GM23338 (cell line): ENCODE measurements at regions not wholly inside any gene's neighbourhood (a gene's known extent, or its start where the extent isn't known, plus 50 kb on each side); places are given as distances from the start of the nearest gene placed in this dataset.

Experiments
- ATAC-seq: fragments of 200-7000 bp; cut with Tn5 transposase; 3 replicates; pipeline ENCODE4 v1.9.1; 2020
- DNase-seq: peaks from one replicate; pipeline ENCODE4 v3.0.0-alpha.2; 2015; ENCODE audit warnings: low spot score
- H2AFZ ChIP-seq: fragments of 200-600 bp; sonication (generic); 2 replicates; pipeline ENCODE4 v1.8.0; 2016; ENCODE audit warnings: antibody characterized with exemption, mild to moderate bottlenecking, moderate library complexity
- H3F3A ChIP-seq: fragments of 200-600 bp; sonication (generic); replicated peaks from 2 replicates; pipeline ENCODE4 v1.8.0; 2017; ENCODE audit warnings: antibody characterized with exemption, mixed run types, low read depth
- H3K27ac ChIP-seq: fragments of 200-600 bp; sonication (generic); 2 replicates; pipeline ENCODE4 v1.6.1; 2016; ENCODE audit warnings: low read depth
- H3K27me3 ChIP-seq: fragments of 200-600 bp; sonication (generic); 2 replicates; pipeline ENCODE4 v1.8.0; 2016; ENCODE audit warnings: mild to moderate bottlenecking, mixed run types, moderate library complexity; ENCODE audit not compliant: insufficient read depth
- H3K36me3 ChIP-seq: fragments of 200-600 bp; sonication (generic); 2 replicates; pipeline ENCODE4 v1.8.0; 2016; ENCODE audit warnings: mild to moderate bottlenecking; ENCODE audit not compliant: insufficient read depth
- H3K4me1 ChIP-seq: fragments of 200-600 bp; sonication (generic); 2 replicates; pipeline ENCODE4 v1.8.0; 2016; ENCODE audit warnings: mild to moderate bottlenecking, moderate library complexity; ENCODE audit not compliant: insufficient read depth
- H3K4me2 ChIP-seq: fragments of 200-600 bp; sonication (generic); 2 replicates; pipeline ENCODE4 v1.7.1; 2017; ENCODE audit warnings: mixed run types
- H3K4me3 ChIP-seq: fragments of 200-600 bp; sonication (generic); 2 replicates; pipeline ENCODE4 v1.6.1; 2016; ENCODE audit warnings: mixed run types
- H3K79me2 ChIP-seq: fragments of 200-600 bp; sonication (generic); replicated peaks from 2 replicates; pipeline ENCODE4 v1.8.0; 2017; ENCODE audit warnings: mild to moderate bottlenecking; ENCODE audit not compliant: insufficient read depth
- H3K9me2 ChIP-seq: fragments of 200-600 bp; sonication (generic); 2 replicates; pipeline ENCODE4 v1.8.0; 2017; ENCODE audit not compliant: insufficient read depth
- H4K20me1 ChIP-seq: fragments of 200-600 bp; sonication (generic); replicated peaks from 2 replicates; pipeline ENCODE4 v1.8.0; 2017; ENCODE audit warnings: mild to moderate bottlenecking; ENCODE audit not compliant: insufficient read depth
- H3K27ac Mint-ChIP-seq: 2 replicates; pipeline ENCODE4 v1.8.0; 2020; ENCODE audit warnings: inconsistent platforms, mild to moderate bottlenecking, moderate library complexity, mixed read lengths
- H3K27me3 Mint-ChIP-seq: 3 replicates; pipeline ENCODE4 v1.8.0; 2022; ENCODE audit warnings: low read depth, mild to moderate bottlenecking, moderate library complexity, mixed read lengths, inconsistent platforms; ENCODE audit not compliant: insufficient read depth, poor library complexity
- H3K36me3 Mint-ChIP-seq: 3 replicates; pipeline ENCODE4 v1.8.0; 2021; ENCODE audit warnings: low read depth, mild to moderate bottlenecking, inconsistent platforms, moderate library complexity, mixed read lengths
- H3K4me1 Mint-ChIP-seq: 3 replicates; pipeline ENCODE4 v1.8.0; 2020; ENCODE audit warnings: mild to moderate bottlenecking, inconsistent platforms, mixed read lengths
- H3K4me3 Mint-ChIP-seq: 3 replicates; pipeline ENCODE4 v1.8.0; 2021; ENCODE audit warnings: moderate library complexity, mild to moderate bottlenecking, inconsistent platforms, mixed read lengths
- H3K9me3 Mint-ChIP-seq: 3 replicates; pipeline ENCODE4 v1.8.0; 2020; ENCODE audit warnings: moderate library complexity, mild to moderate bottlenecking, inconsistent platforms, mixed read lengths
- CREB1 ChIP-seq: fragments of 250-450 bp; sonication (Bioruptor Pico); IDR thresholded peaks from 2 replicates; pipeline ENCODE4 v1.5.0; 2020; ENCODE audit warnings: low read depth, mild to moderate bottlenecking, moderate library complexity
- EZH2 ChIP-seq: fragments of 200-600 bp; sonication (generic); IDR thresholded peaks from one replicate; pipeline ENCODE4 v1.8.0; 2017; ENCODE audit warnings: antibody characterized with exemption, mild to moderate bottlenecking, low read depth; ENCODE audit not compliant: unreplicated experiment
- EZH2phosphoT487 ChIP-seq: fragments of 200-600 bp; sonication (generic); IDR thresholded peaks from one replicate; pipeline ENCODE4 v1.8.1; 2018; ENCODE audit warnings: antibody characterized with exemption; ENCODE audit not compliant: unreplicated experiment
- JUNB ChIP-seq: IDR thresholded peaks from one replicate; pipeline ENCODE4 v1.6.1; 2016; ENCODE audit warnings: antibody characterized with exemption; ENCODE audit not compliant: unreplicated experiment
- NANOG ChIP-seq: IDR thresholded peaks from 2 replicates; pipeline ENCODE4 v1.6.1; 2016; ENCODE audit warnings: antibody characterized with exemption, borderline replicate concordance
- POLR2AphosphoS5 ChIP-seq: IDR thresholded peaks from 2 replicates; pipeline ENCODE4 v1.6.1; 2016; ENCODE audit warnings: antibody characterized with exemption, low read depth
- STAT1 ChIP-seq: IDR thresholded peaks from one replicate; pipeline ENCODE4 v1.6.1; 2016; ENCODE audit warnings: antibody characterized with exemption; ENCODE audit not compliant: unreplicated experiment
- ZNF114 ChIP-seq: fragments of 250-450 bp; sonication (Bioruptor Pico); IDR thresholded peaks from 2 replicates; pipeline ENCODE4 v1.5.0; 2020; ENCODE audit warnings: mild to moderate bottlenecking, moderate library complexity
- ZNF331 ChIP-seq: fragments of 250-450 bp; sonication (Bioruptor Pico); IDR thresholded peaks from 2 replicates; pipeline ENCODE4 v1.5.0; 2020; ENCODE audit warnings: low read depth, mild to moderate bottlenecking, moderate library complexity
- ZNF462 ChIP-seq: fragments of 250-450 bp; sonication (Bioruptor Pico); IDR thresholded peaks from 2 replicates; pipeline ENCODE4 v1.5.0; 2020; ENCODE audit warnings: mild to moderate bottlenecking, moderate library complexity
- TF ChIP-seq, protein P1 (sequence below): IDR thresholded peaks from one replicate; pipeline ENCODE4 v1.6.1; 2018; ENCODE audit warnings: antibody characterized with exemption; ENCODE audit not compliant: unreplicated experiment
- TF ChIP-seq, protein P2 (sequence below), 2 experiments: fragments of 200-600 bp in 1 of 2; sonication (generic) in 1 of 2; conservative IDR thresholded peaks; 2 replicates each; pipeline versions ENCODE4 v1.5.1 to v1.6.1; 2016 to 2017; ENCODE audit warnings: antibody characterized with exemption in 2 of 2, low read depth in 2 of 2, mild to moderate bottlenecking in 2 of 2, moderate library complexity in 1 of 2
- TF ChIP-seq, protein P3 (sequence below): IDR thresholded peaks from 2 replicates; pipeline ENCODE4 v1.6.1; 2016; ENCODE audit warnings: antibody characterized with exemption

DNA sequence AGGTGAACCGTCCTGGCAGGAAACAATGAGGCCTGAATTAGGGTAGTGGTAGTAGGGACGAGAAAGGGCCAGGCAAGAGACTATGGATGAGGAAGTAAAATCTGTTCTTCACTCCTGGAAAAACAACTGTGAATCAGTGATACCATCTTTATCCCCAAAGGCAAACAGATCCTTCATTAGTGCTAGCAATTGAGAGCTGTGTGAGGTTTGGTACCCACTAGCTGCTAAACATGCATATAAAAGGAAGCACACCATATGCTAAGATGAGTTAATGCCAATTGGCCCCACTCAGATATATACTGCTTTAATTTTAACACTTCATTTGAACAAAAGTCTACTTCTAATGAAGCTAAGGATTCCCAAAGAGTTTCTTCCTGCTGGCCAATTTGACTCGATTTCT is 244.8 kb upstream of the NR4A3 start:
- TF ChIP-seq ZNF331 (CRISPR knock-in tag): no peak
- TF ChIP-seq EZH2phosphoT487: no peak
- TF ChIP-seq, protein P1, sequence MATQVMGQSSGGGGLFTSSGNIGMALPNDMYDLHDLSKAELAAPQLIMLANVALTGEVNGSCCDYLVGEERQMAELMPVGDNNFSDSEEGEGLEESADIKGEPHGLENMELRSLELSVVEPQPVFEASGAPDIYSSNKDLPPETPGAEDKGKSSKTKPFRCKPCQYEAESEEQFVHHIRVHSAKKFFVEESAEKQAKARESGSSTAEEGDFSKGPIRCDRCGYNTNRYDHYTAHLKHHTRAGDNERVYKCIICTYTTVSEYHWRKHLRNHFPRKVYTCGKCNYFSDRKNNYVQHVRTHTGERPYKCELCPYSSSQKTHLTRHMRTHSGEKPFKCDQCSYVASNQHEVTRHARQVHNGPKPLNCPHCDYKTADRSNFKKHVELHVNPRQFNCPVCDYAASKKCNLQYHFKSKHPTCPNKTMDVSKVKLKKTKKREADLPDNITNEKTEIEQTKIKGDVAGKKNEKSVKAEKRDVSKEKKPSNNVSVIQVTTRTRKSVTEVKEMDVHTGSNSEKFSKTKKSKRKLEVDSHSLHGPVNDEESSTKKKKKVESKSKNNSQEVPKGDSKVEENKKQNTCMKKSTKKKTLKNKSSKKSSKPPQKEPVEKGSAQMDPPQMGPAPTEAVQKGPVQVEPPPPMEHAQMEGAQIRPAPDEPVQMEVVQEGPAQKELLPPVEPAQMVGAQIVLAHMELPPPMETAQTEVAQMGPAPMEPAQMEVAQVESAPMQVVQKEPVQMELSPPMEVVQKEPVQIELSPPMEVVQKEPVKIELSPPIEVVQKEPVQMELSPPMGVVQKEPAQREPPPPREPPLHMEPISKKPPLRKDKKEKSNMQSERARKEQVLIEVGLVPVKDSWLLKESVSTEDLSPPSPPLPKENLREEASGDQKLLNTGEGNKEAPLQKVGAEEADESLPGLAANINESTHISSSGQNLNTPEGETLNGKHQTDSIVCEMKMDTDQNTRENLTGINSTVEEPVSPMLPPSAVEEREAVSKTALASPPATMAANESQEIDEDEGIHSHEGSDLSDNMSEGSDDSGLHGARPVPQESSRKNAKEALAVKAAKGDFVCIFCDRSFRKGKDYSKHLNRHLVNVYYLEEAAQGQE: no peak
- no peak for TF ChIP-seq ZNF462 (CRISPR knock-in tag)
- TF ChIP-seq POLR2AphosphoS5: no peak
- TF ChIP-seq NANOG: no peak
- no peak for TF ChIP-seq CREB1
- no peak for TF ChIP-seq JUNB
- TF ChIP-seq, protein P2, sequence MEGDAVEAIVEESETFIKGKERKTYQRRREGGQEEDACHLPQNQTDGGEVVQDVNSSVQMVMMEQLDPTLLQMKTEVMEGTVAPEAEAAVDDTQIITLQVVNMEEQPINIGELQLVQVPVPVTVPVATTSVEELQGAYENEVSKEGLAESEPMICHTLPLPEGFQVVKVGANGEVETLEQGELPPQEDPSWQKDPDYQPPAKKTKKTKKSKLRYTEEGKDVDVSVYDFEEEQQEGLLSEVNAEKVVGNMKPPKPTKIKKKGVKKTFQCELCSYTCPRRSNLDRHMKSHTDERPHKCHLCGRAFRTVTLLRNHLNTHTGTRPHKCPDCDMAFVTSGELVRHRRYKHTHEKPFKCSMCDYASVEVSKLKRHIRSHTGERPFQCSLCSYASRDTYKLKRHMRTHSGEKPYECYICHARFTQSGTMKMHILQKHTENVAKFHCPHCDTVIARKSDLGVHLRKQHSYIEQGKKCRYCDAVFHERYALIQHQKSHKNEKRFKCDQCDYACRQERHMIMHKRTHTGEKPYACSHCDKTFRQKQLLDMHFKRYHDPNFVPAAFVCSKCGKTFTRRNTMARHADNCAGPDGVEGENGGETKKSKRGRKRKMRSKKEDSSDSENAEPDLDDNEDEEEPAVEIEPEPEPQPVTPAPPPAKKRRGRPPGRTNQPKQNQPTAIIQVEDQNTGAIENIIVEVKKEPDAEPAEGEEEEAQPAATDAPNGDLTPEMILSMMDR (conservative IDR thresholded peaks at IDR 0.05; ENCODE audit: low read depth in 2 of 2): no peak
- no peak for TF ChIP-seq EZH2
- no peak for TF ChIP-seq ZNF114
- no peak for TF ChIP-seq STAT1
- TF ChIP-seq, protein P3, sequence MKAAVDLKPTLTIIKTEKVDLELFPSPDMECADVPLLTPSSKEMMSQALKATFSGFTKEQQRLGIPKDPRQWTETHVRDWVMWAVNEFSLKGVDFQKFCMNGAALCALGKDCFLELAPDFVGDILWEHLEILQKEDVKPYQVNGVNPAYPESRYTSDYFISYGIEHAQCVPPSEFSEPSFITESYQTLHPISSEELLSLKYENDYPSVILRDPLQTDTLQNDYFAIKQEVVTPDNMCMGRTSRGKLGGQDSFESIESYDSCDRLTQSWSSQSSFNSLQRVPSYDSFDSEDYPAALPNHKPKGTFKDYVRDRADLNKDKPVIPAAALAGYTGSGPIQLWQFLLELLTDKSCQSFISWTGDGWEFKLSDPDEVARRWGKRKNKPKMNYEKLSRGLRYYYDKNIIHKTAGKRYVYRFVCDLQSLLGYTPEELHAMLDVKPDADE: no peak
- Histone ChIP-seq H3F3A (no peaks in the 10 kb centered on the region), H3K4me1 (peaks cover 7% of the 10 kb centered on the region; the same call in 1 of the 2 replicates), H3K27ac (no peak overlapping the region), H3K27me3 (no peaks in the 10 kb centered on the region), H3K4me2 (no peak overlapping the region), H3K4me3 (no peak overlapping the region), H2AFZ (no peak overlapping the region; the same call in 1 of the 2 replicates), H3K79me2 (no peaks in the 10 kb centered on the region), H4K20me1 (no peaks in the 10 kb centered on the region), H3K9me2 (peaks cover 9% of the 10 kb centered on the region; the same call in 1 of the 2 replicates), H3K36me3 (no peaks in the 10 kb centered on the region)
- Mint-ChIP-seq H3K9me3 (no peaks in the 10 kb centered on the region), H3K36me3 (no peaks in the 10 kb centered on the region), H3K27ac (no peak overlapping the region), H3K4me1 (peaks cover 3% of the 10 kb centered on the region; the same call in 2 of the 3 replicates), H3K27me3 (peaks cover 3% of the 10 kb centered on the region), H3K4me3 (no peak overlapping the region)
- DNase-seq: no peak
- ATAC-seq: no peak
